GM12878 (cell line): ENCODE measurements at regions not wholly inside any gene's neighbourhood (a gene's known extent, or its start where the extent isn't known, plus 50 kb on each side); places are given as distances from the start of the nearest gene placed in this dataset.

Experiments
- ATAC-seq: fragments of 200-7000 bp; cut with Tn5 transposase; 3 replicates; pipeline ENCODE4 v1.9.1; 2020; ENCODE audit warnings: mild to moderate bottlenecking, moderate library complexity
- BruUV-seq: library from RNA; stranded (reverse); fragments of 400-500 nt; replicated peaks from 2 replicates; lab custom pipeline; 2021; lab: Mats Ljungman, UMichigan
- CTCF ChIA-PET: fragments of 300-600 bp; sonication (Branson Sonifier 250); formaldehyde crosslinking; extraction: SDS; loops from one replicate; lab custom pipeline; 2021; ENCODE audit warnings: inconsistent platforms; lab: Yijun Ruan, JAX
- POLR2A ChIA-PET: fragments of 350-600 bp; formaldehyde crosslinking; extraction: SDS; loops from one replicate; lab custom pipeline; 2021; ENCODE audit warnings: inconsistent platforms; lab: Charles Lee
- RAD21 ChIA-PET: fragments of 300-600 bp; sonication (Branson Sonifier 250); formaldehyde crosslinking; loops from one replicate; lab custom pipeline; 2023; ENCODE audit warnings: antibody characterized with exemption; ENCODE audit not compliant: unreplicated experiment; lab: Charles Lee
- SMC1A ChIA-PET: fragments of 300-600 bp; sonication (Branson Sonifier 250); formaldehyde crosslinking; loops from one replicate; lab custom pipeline; 2023; ENCODE audit not compliant: unreplicated experiment, uncharacterized antibody; lab: Charles Lee
- DNase-seq: peaks from one replicate; pipeline ENCODE4 v3.0.0-alpha.2; 2011; ENCODE audit warnings: low read depth, low spot score
- FAIRE-seq: peaks from 3 replicates; lab custom pipeline; 2011; peaks lifted over from hg19 to GRCh38; lab: Jason Lieb, UNC
- H2AFZ ChIP-seq: 2 replicates; pipeline ENCODE4 v1.6.0; 2011; ENCODE audit warnings: low read depth, low read length, control low read depth; ENCODE audit not compliant: control insufficient read depth
- H3K27ac ChIP-seq: 2 replicates; pipeline ENCODE4 v1.5.1; 2011; ENCODE audit warnings: control low read depth; ENCODE audit not compliant: control insufficient read depth, insufficient read depth
- H3K27me3 ChIP-seq, 2 experiments: replicated peaks in 1 of 2; 2 replicates each; pipeline versions ENCODE4 v1.6.0 to v1.6.1; 2011; ENCODE audit warnings: low read length in 1 of 2; ENCODE audit not compliant: control insufficient read depth in 2 of 2, insufficient read depth in 2 of 2
- H3K36me3 ChIP-seq, 2 experiments: 2 replicates each; pipeline ENCODE4 v1.5.1; 2011; ENCODE audit warnings: low read length in 1 of 2; ENCODE audit not compliant: control insufficient read depth in 2 of 2, insufficient read depth in 2 of 2
- H3K4me1 ChIP-seq: 2 replicates; pipeline ENCODE4 v1.6.1; 2011; ENCODE audit warnings: mild to moderate bottlenecking, low read length, moderate library complexity, mixed read lengths; ENCODE audit not compliant: control insufficient read depth, insufficient read depth
- H3K4me2 ChIP-seq: 2 replicates; pipeline ENCODE4 v1.6.0; 2011; ENCODE audit warnings: control low read depth; ENCODE audit not compliant: control insufficient read depth, insufficient read depth
- H3K4me3 ChIP-seq: fragments of 200-600 bp; sonication (generic); 2 replicates; pipeline ENCODE4 v1.5.1; 2016
- H3K79me2 ChIP-seq: 2 replicates; pipeline ENCODE4 v1.6.0; 2011; ENCODE audit warnings: low read length; ENCODE audit not compliant: control insufficient read depth, insufficient read depth
- H3K9ac ChIP-seq: 2 replicates; pipeline ENCODE4 v1.8.0; 2011; ENCODE audit warnings: low read length, control low read depth, mixed read lengths; ENCODE audit not compliant: control insufficient read depth, insufficient read depth
- H3K9me3 ChIP-seq: replicated peaks from 3 replicates; pipeline ENCODE4 v1.5.1; 2011; ENCODE audit warnings: mild to moderate bottlenecking, low read length; ENCODE audit not compliant: control insufficient read depth, insufficient read depth
- H4K20me1 ChIP-seq: 2 replicates; pipeline ENCODE4 v1.6.0; 2011; ENCODE audit not compliant: control insufficient read depth, insufficient read depth
- CREM ChIP-seq: IDR thresholded peaks from 2 replicates; pipeline ENCODE4 v1.6.1; 2014; ENCODE audit warnings: antibody characterized with exemption, low read depth
- HDAC6 ChIP-seq: fragments of 200-600 bp; sonication (generic); IDR thresholded peaks from one replicate; pipeline ENCODE4 v1.8.0; 2017; ENCODE audit warnings: antibody characterized with exemption; ENCODE audit not compliant: unreplicated experiment
- SMARCA5 ChIP-seq: fragments of 450-650 bp; IDR thresholded peaks from 2 replicates; pipeline ENCODE4 v1.6.1; 2017; ENCODE audit warnings: mild to moderate bottlenecking
- SMC3 ChIP-seq: IDR thresholded peaks from 2 replicates; pipeline ENCODE4 v1.6.1; 2011; ENCODE audit warnings: low read length, improper control_type of control experiment, borderline replicate concordance
- SRF ChIP-seq, 2 experiments: IDR thresholded peaks; 2 replicates each; pipeline ENCODE4 v1.6.1; 2011; ENCODE audit warnings: low read depth in 2 of 2, low read length in 2 of 2, mild to moderate bottlenecking in 1 of 2, moderate library complexity in 1 of 2
- SUPT20H ChIP-seq: IDR thresholded peaks from 2 replicates; pipeline ENCODE4 v1.6.1; 2011; ENCODE audit warnings: low read depth, mild to moderate bottlenecking, low read length, moderate library complexity, borderline replicate concordance; ENCODE audit not compliant: control insufficient read depth
- WGBS: methylation state at CpG from one replicate; pipeline ENCODE4 v1.1.6; 2016; ENCODE audit warnings: low lambda C conversion rate; ENCODE audit not compliant: insufficient replicate concordance, insufficient coverage; ENCODE audit errors: missing lambda C conversion rate; 5-methylcytosine and 5-hydroxymethylcytosine counted together
- in situ Hi-C: fragments of 300-500 bp; cut with MboI; formaldehyde crosslinking; loops from 9 replicates; pipeline ENCODE4 v1.14.3; 2018; ENCODE audit warnings: mixed read lengths
- intact Hi-C: fragments of 100-400 bp; cut with micrococcal nuclease; formaldehyde crosslinking; loops from one replicate; pipeline ENCODE4 v1.14.2; 2022; ENCODE audit not compliant: unreplicated experiment
- TF ChIP-seq, protein P1 (sequence below), 3 experiments: IDR thresholded peaks in 2 of 3; conservative IDR thresholded peaks in 1 of 3; 2 replicates each; pipeline ENCODE4 v1.5.1; 2011; ENCODE audit warnings: low read depth in 3 of 3, low read length in 3 of 3, mild to moderate bottlenecking in 3 of 3, control low read depth in 2 of 3, moderate library complexity in 2 of 3, inconsistent platforms in 1 of 3, mixed read lengths in 1 of 3; ENCODE audit not compliant: control insufficient read depth in 2 of 3, insufficient read depth in 1 of 3; ENCODE audit errors: extremely low read depth in 1 of 3
- TF ChIP-seq, protein P2 (sequence below): fragments of 450-650 bp; IDR thresholded peaks from 2 replicates; pipeline ENCODE4 v1.6.1; 2017; ENCODE audit warnings: mild to moderate bottlenecking, moderate library complexity
- TF ChIP-seq, protein P3 (sequence below): fragments of 450-650 bp; IDR thresholded peaks from 2 replicates; pipeline ENCODE4 v1.6.1; 2017; ENCODE audit warnings: mild to moderate bottlenecking, low read depth, inconsistent platforms; ENCODE audit not compliant: poor library complexity, severe bottlenecking

DNA sequence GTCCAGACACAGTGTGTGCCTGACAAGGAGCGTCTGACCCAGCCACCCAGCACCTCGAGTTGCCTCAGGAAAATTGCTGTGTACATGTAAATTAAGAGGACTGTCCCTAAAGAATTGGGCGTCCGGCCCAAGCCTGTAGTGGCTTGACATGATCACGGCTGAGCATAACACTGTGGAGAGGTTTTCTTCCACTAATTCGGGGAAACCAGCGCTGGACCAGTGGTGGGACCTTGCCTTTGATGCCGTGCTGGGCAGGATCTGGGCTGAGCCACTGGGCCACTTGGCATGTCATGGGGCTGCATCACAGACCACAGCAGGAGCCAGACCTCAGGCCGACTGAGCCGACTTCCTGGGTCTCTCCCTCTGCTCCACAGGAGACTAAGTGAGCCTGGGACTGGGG is 282.5 kb downstream of the GLRX3 start:
- ATAC-seq: no peak

DNA sequence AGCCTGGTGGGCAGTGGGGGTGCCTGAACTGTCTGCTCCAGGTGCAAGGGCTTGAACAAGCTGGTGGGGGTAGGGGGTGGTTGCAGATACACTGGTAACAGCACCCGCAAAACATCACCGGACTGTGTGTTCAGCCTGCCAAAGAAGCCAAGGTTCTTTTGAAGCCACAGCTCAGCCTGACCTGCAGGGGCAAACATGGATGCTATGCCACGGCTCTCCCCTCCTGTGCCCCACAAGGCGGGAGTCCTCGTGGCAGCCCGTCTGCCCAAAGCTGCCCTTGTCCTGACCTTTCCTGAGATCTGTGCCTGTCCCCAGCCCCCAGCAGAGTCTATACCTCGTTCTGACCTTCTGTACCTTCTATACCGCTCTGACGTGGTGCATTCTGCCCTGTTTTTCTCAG is 285.7 kb downstream of the GLRX3 start:
- no peak for FAIRE-seq
- H3K4me3 ChIP-seq: no peak overlapping the region
- CTCF ChIA-PET: no interaction called here
- SMC1A ChIA-PET: no interaction called here
- H3K79me2 ChIP-seq: no peaks in the 10 kb centered on the region
- intact Hi-C loops: no loop called here
- RAD21 ChIA-PET: no interaction called here
- H3K36me3 ChIP-seq: no peaks in the 10 kb centered on the region
- WGBS: 11% methylated on average over 9 of the region's 9 CpGs
- H3K27me3 ChIP-seq: no peaks in the 10 kb centered on the region
- no peak overlapping the region for H3K4me2 ChIP-seq
- no peaks in the 10 kb centered on the region for H3K9me3 ChIP-seq
- no peak overlapping the region for H2AFZ ChIP-seq
- DNase-seq: no peak
- no peaks in the 10 kb centered on the region for H3K4me1 ChIP-seq
- no peak for ATAC-seq
- H3K9ac ChIP-seq: no peak overlapping the region
- no TSS peak for BruUV-seq
- in situ Hi-C loops: no loop called here
- no peak overlapping the region for H3K27ac ChIP-seq
- POLR2A ChIA-PET: no interaction called here
- H4K20me1 ChIP-seq: no peaks in the 10 kb centered on the region
- no peak for TF ChIP-seq SRF (IDR thresholded peaks at IDR 0.05; ENCODE audit: low read depth in 2 of 2, low read length in 2 of 2)
- TF ChIP-seq, protein P1, sequence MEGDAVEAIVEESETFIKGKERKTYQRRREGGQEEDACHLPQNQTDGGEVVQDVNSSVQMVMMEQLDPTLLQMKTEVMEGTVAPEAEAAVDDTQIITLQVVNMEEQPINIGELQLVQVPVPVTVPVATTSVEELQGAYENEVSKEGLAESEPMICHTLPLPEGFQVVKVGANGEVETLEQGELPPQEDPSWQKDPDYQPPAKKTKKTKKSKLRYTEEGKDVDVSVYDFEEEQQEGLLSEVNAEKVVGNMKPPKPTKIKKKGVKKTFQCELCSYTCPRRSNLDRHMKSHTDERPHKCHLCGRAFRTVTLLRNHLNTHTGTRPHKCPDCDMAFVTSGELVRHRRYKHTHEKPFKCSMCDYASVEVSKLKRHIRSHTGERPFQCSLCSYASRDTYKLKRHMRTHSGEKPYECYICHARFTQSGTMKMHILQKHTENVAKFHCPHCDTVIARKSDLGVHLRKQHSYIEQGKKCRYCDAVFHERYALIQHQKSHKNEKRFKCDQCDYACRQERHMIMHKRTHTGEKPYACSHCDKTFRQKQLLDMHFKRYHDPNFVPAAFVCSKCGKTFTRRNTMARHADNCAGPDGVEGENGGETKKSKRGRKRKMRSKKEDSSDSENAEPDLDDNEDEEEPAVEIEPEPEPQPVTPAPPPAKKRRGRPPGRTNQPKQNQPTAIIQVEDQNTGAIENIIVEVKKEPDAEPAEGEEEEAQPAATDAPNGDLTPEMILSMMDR (IDR thresholded peaks at IDR 0.05 in 2 of 3, conservative IDR thresholded peaks at IDR 0.05 in 1 of 3; ENCODE audit: control insufficient read depth in 2 of 3, extremely low read depth in 1 of 3, insufficient read depth in 1 of 3, low read depth in 3 of 3, low read length in 3 of 3): no peak
- no peak for TF ChIP-seq HDAC6
- TF ChIP-seq SMC3: no peak
- TF ChIP-seq, protein P2, sequence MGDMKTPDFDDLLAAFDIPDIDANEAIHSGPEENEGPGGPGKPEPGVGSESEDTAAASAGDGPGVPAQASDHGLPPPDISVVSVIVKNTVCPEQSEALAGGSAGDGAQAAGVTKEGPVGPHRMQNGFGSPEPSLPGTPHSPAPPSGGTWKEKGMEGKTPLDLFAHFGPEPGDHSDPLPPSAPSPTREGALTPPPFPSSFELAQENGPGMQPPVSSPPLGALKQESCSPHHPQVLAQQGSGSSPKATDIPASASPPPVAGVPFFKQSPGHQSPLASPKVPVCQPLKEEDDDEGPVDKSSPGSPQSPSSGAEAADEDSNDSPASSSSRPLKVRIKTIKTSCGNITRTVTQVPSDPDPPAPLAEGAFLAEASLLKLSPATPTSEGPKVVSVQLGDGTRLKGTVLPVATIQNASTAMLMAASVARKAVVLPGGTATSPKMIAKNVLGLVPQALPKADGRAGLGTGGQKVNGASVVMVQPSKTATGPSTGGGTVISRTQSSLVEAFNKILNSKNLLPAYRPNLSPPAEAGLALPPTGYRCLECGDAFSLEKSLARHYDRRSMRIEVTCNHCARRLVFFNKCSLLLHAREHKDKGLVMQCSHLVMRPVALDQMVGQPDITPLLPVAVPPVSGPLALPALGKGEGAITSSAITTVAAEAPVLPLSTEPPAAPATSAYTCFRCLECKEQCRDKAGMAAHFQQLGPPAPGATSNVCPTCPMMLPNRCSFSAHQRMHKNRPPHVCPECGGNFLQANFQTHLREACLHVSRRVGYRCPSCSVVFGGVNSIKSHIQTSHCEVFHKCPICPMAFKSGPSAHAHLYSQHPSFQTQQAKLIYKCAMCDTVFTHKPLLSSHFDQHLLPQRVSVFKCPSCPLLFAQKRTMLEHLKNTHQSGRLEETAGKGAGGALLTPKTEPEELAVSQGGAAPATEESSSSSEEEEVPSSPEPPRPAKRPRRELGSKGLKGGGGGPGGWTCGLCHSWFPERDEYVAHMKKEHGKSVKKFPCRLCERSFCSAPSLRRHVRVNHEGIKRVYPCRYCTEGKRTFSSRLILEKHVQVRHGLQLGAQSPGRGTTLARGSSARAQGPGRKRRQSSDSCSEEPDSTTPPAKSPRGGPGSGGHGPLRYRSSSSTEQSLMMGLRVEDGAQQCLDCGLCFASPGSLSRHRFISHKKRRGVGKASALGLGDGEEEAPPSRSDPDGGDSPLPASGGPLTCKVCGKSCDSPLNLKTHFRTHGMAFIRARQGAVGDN: no peak
- TF ChIP-seq SMARCA5: no peak
- TF ChIP-seq SUPT20H: no peak

More for the DNA sequence above, 282.5 kb downstream of the GLRX3 start:
- BruUV-seq: no TSS peak
- Histone ChIP-seq H3K79me2 (no peaks in the 10 kb centered on the region), H3K36me3 (no peaks in the 10 kb centered on the region), H4K20me1 (no peaks in the 10 kb centered on the region), H3K4me1 (no peaks in the 10 kb centered on the region), H3K9ac (no peak overlapping the region), H3K27ac (no peak overlapping the region), H2AFZ (no peak overlapping the region), H3K9me3 (no peaks in the 10 kb centered on the region), H3K27me3 (no peaks in the 10 kb centered on the region), H3K4me3 (no peak overlapping the region), H3K4me2 (no peak overlapping the region)
- ChIA-PET CTCF (no interaction called here), POLR2A (no interaction called here), RAD21 (no interaction called here), SMC1A (no interaction called here)
- 19% methylated on average over 10 of the region's 10 CpGs for WGBS
- intact Hi-C loops: no loop called here
- TF ChIP-seq CREM: no peak
- TF ChIP-seq, protein P3, sequence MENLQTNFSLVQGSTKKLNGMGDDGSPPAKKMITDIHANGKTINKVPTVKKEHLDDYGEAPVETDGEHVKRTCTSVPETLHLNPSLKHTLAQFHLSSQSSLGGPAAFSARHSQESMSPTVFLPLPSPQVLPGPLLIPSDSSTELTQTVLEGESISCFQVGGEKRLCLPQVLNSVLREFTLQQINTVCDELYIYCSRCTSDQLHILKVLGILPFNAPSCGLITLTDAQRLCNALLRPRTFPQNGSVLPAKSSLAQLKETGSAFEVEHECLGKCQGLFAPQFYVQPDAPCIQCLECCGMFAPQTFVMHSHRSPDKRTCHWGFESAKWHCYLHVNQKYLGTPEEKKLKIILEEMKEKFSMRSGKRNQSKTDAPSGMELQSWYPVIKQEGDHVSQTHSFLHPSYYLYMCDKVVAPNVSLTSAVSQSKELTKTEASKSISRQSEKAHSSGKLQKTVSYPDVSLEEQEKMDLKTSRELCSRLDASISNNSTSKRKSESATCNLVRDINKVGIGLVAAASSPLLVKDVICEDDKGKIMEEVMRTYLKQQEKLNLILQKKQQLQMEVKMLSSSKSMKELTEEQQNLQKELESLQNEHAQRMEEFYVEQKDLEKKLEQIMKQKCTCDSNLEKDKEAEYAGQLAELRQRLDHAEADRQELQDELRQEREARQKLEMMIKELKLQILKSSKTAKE: no peak
- DNase-seq (no peak), FAIRE-seq (no peak)
- in situ Hi-C loops: no loop called here
